ENCODE measurements at regions not wholly inside any gene's neighbourhood (a gene's known extent, or its start where the extent isn't known, plus 50 kb on each side); places are given as distances from the start of the nearest gene placed in this dataset.

GRCh38 chr12:75592086-75592485 is 80.7 kb upstream of the KRR1 start:
- FAIRE-seq (peak; percentile 48), DNase-seq (ENCODE audit: insufficient read length, low spot score) (no peak)
- TF ChIP-seq CTCF (IDR thresholded peaks at IDR 0.05; ENCODE audit: insufficient read depth, missing control alignments), result no peak

- no peak for FAIRE-seq
- TF ChIP-seq CTCF (IDR thresholded peaks at IDR 0.05; ENCODE audit: insufficient read depth, missing control alignments), result no peak
Observed at GRCh38 chr12:75591628-75592027, 80.2 kb upstream of the KRR1 start.

GRCh38 chr12:75589801-75590200 is 78.4 kb upstream of the KRR1 start:
- no peak for TF ChIP-seq CTCF (IDR thresholded peaks at IDR 0.05; ENCODE audit: insufficient read depth, missing control alignments)
- DNase-seq (ENCODE audit: insufficient read length, low spot score) (no peak), FAIRE-seq (no peak)

More at GRCh38 chr12:75591628-75592027, 80.2 kb upstream of the KRR1 start:
- DNase-seq (ENCODE audit: insufficient read length, low spot score), result no peak

- no peak for TF ChIP-seq CTCF (IDR thresholded peaks at IDR 0.05; ENCODE audit: insufficient read depth, missing control alignments)
- no peak for FAIRE-seq
Observed at GRCh38 chr12:75587340-75588106, 76.1 kb upstream of the KRR1 start.

GRCh38 chr12:75585330-75585729 is 73.9 kb upstream of the KRR1 start:
- FAIRE-seq (no peak), DNase-seq (ENCODE audit: insufficient read length, low spot score) (no peak)
- TF ChIP-seq CTCF (IDR thresholded peaks at IDR 0.05; ENCODE audit: insufficient read depth, missing control alignments), result no peak

More at GRCh38 chr12:75587340-75588106, 76.1 kb upstream of the KRR1 start:
- DNase-seq (ENCODE audit: insufficient read length, low spot score), result no peak

- no peak for TF ChIP-seq CTCF (IDR thresholded peaks at IDR 0.05; ENCODE audit: insufficient read depth, missing control alignments)
- FAIRE-seq (no peak), DNase-seq (ENCODE audit: insufficient read length, low spot score) (no peak)
Observed at GRCh38 chr12:75583355-75583754, 71.9 kb upstream of the KRR1 start.

GRCh38 chr12:75581515-75581914 is 70.1 kb upstream of the KRR1 start:
- DNase-seq (ENCODE audit: insufficient read length, low spot score) (no peak), FAIRE-seq (no peak)
- no peak for TF ChIP-seq CTCF (IDR thresholded peaks at IDR 0.05; ENCODE audit: insufficient read depth, missing control alignments)
